SK-N-SH (cell line): ENCODE measurements at regions not wholly inside any gene's neighbourhood (a gene's known extent, or its start where the extent isn't known, plus 50 kb on each side); places are given as distances from the start of the nearest gene placed in this dataset.

Experiments used
- CHD2 ChIP-seq: fragments of 150-350 bp; IDR thresholded peaks from 2 replicates; pipeline ENCODE4 v1.6.1; 2018; ENCODE audit warnings: low read length; ENCODE audit not compliant: partially characterized antibody
- CTCF ChIP-seq: fragments of 200-600 bp; sonication (generic); IDR thresholded peaks from 2 replicates; pipeline ENCODE4 v1.6.1; 2017; ENCODE audit warnings: antibody characterized with exemption, mild to moderate bottlenecking, moderate library complexity
- EP300 ChIP-seq, 2 experiments: IDR thresholded peaks; 2 replicates each; pipeline versions ENCODE4 v1.4.0 to v1.6.1; 2012; ENCODE audit warnings: borderline replicate concordance in 1 of 2, low read depth in 1 of 2, low read length in 1 of 2
- IRF3 ChIP-seq: fragments of 150-350 bp; IDR thresholded peaks from 2 replicates; pipeline ENCODE4 v1.6.1; 2016; ENCODE audit warnings: mild to moderate bottlenecking, low read depth, low read length
- MEF2A ChIP-seq: IDR thresholded peaks from 2 replicates; pipeline ENCODE4 v1.4.0; 2012; ENCODE audit warnings: low read depth, borderline replicate concordance
- POLR2AphosphoS5 ChIP-seq: IDR thresholded peaks from 2 replicates; pipeline ENCODE4 v1.6.1; 2012; ENCODE audit warnings: low read depth, low read length
- RCOR1 ChIP-seq: fragments of 150-350 bp; IDR thresholded peaks from 2 replicates; pipeline ENCODE4 v1.6.1; 2017; ENCODE audit warnings: antibody characterized with exemption, low read length
- USF1 ChIP-seq: IDR thresholded peaks from 2 replicates; pipeline ENCODE4 v1.4.0; 2012; ENCODE audit warnings: low read depth, borderline replicate concordance
- USF2 ChIP-seq: fragments of 150-350 bp; IDR thresholded peaks from 2 replicates; pipeline ENCODE4 v1.6.1; 2017; ENCODE audit warnings: antibody characterized with exemption, low read length, low read depth, borderline replicate concordance

GRCh38 chr5:4983701-4984100 lies 156.4 kb upstream of the ADAMTS16 start:
- no peak for TF ChIP-seq CHD2
- TF ChIP-seq CTCF, result no peak
- no peak for TF ChIP-seq RCOR1
- no peak for TF ChIP-seq USF2
- no peak for TF ChIP-seq USF1
- no peak for TF ChIP-seq IRF3
- TF ChIP-seq POLR2AphosphoS5, result no peak
- no peak for TF ChIP-seq EP300 (IDR thresholded peaks at IDR 0.05; ENCODE audit: borderline replicate concordance in 1 of 2, low read depth in 1 of 2, low read length in 1 of 2)
- no peak for TF ChIP-seq MEF2A
